WTC11 (cell line): ENCODE measurements at regions not wholly inside any gene's neighbourhood (a gene's known extent, or its start where the extent isn't known, plus 50 kb on each side); places are given as distances from the start of the nearest gene placed in this dataset.
A peak's percentile ranks its signal among the peaks of the same experiment; 100 is the strongest.
"Not testable (repeated sequence)": the region's sequence is repeated elsewhere in the genome, so short reads cannot be mapped to it uniquely, and the experiment has no call there.

Experiments used
- ATAC-seq: fragments of 200-7000 bp; cut with Tn5 transposase; 2 replicates; pipeline ENCODE4 v1.10.0; 2021; ENCODE audit warnings: mild to moderate bottlenecking, moderate library complexity
- CTCF ChIA-PET: fragments of 300-600 bp; sonication (Branson Sonifier 250); formaldehyde crosslinking; loops from one replicate; lab custom pipeline; 2021; ENCODE audit warnings: antibody characterized with exemption; lab: Charles Lee
- POLR2A ChIA-PET: fragments of 350-600 bp; sonication (Branson Sonifier 250); formaldehyde crosslinking; loops from one replicate; lab custom pipeline; 2021; ENCODE audit warnings: antibody characterized with exemption; lab: Charles Lee
- DNase-seq: peaks from one replicate; pipeline ENCODE4 v3.0.0; 2021; ENCODE audit warnings: low spot score
- H3K27ac Mint-ChIP-seq: 2 replicates; pipeline ENCODE4 v1.8.0; 2021; ENCODE audit warnings: mixed read lengths
- H3K27me3 Mint-ChIP-seq: 2 replicates; pipeline ENCODE4 v1.8.0; 2021; ENCODE audit warnings: low read depth, mild to moderate bottlenecking, moderate library complexity, mixed read lengths
- H3K36me3 Mint-ChIP-seq: 2 replicates; pipeline ENCODE4 v1.8.0; 2021; ENCODE audit warnings: mixed read lengths
- H3K4me1 Mint-ChIP-seq: 2 replicates; pipeline ENCODE4 v1.8.0; 2022; ENCODE audit warnings: mixed read lengths
- H3K4me3 Mint-ChIP-seq: 2 replicates; pipeline ENCODE4 v1.8.0; 2021; ENCODE audit warnings: mild to moderate bottlenecking, moderate library complexity, mixed read lengths
- H3K9me3 Mint-ChIP-seq: 2 replicates; pipeline ENCODE4 v1.8.0; 2021; ENCODE audit warnings: mixed read lengths
- ATF1 ChIP-seq: sonication (generic); formaldehyde crosslinking; IDR thresholded peaks from 2 replicates; pipeline ENCODE4 v1.8.1; 2023; ENCODE audit warnings: mild to moderate bottlenecking, moderate library complexity, missing genetic modification reagents
- CREM ChIP-seq: sonication (generic); formaldehyde crosslinking; IDR thresholded peaks from 2 replicates; pipeline ENCODE4 v1.8.1; 2022; ENCODE audit warnings: mild to moderate bottlenecking, missing genetic modification reagents, moderate library complexity
- CTCF ChIP-seq: fragments of 200-600 bp; IDR thresholded peaks from 2 replicates; pipeline ENCODE4 v1.8.0; 2022; ENCODE audit warnings: antibody characterized with exemption
- ERG ChIP-seq: fragments of 250-450 bp; sonication (Bioruptor Pico); IDR thresholded peaks from 2 replicates; pipeline ENCODE4 v1.8.0; 2021; ENCODE audit warnings: mild to moderate bottlenecking
- FOXK1 ChIP-seq: sonication (generic); formaldehyde crosslinking; IDR thresholded peaks from 2 replicates; pipeline ENCODE4 v1.8.0; 2022; ENCODE audit warnings: mild to moderate bottlenecking, moderate library complexity, missing genetic modification reagents
- HMGA2 ChIP-seq: fragments of 250-450 bp; sonication (Bioruptor Pico); IDR thresholded peaks from 2 replicates; pipeline ENCODE4 v1.4.0; 2021; ENCODE audit warnings: mild to moderate bottlenecking, moderate library complexity
- JAZF1 ChIP-seq: fragments of 250-450 bp; sonication (Bioruptor Pico); IDR thresholded peaks from 2 replicates; pipeline ENCODE4 v1.9.0; 2021; ENCODE audit warnings: moderate library complexity, mild to moderate bottlenecking, inconsistent platforms
- NR2C2 ChIP-seq: sonication (generic); formaldehyde crosslinking; IDR thresholded peaks from 2 replicates; pipeline ENCODE4 v1.8.0; 2022; ENCODE audit warnings: mild to moderate bottlenecking, missing genetic modification reagents
- PRDM15 ChIP-seq: sonication (generic); formaldehyde crosslinking; IDR thresholded peaks from 2 replicates; pipeline ENCODE4 v1.8.0; 2022; ENCODE audit warnings: missing genetic modification reagents
- RELA ChIP-seq: sonication (generic); formaldehyde crosslinking; IDR thresholded peaks from 2 replicates; pipeline ENCODE4 v1.8.1; 2022; ENCODE audit warnings: missing genetic modification reagents, mild to moderate bottlenecking, borderline replicate concordance
- TP53 ChIP-seq: sonication (generic); formaldehyde crosslinking; IDR thresholded peaks from 2 replicates; pipeline ENCODE4 v1.8.1; 2023; ENCODE audit warnings: mild to moderate bottlenecking, missing genetic modification reagents
- ZMAT4 ChIP-seq: fragments of 250-450 bp; sonication (Bioruptor Pico); IDR thresholded peaks from 2 replicates; pipeline ENCODE4 v1.9.0; 2021; ENCODE audit warnings: mild to moderate bottlenecking
- ZNF396 ChIP-seq: fragments of 250-450 bp; sonication (Bioruptor Pico); IDR thresholded peaks from 2 replicates; pipeline ENCODE4 v1.8.0; 2021; ENCODE audit warnings: mild to moderate bottlenecking, moderate library complexity, borderline replicate concordance
- ZNF423 ChIP-seq: fragments of 250-450 bp; sonication (Bioruptor Pico); IDR thresholded peaks from 2 replicates; pipeline ENCODE4 v2.1.2; 2022; ENCODE audit warnings: mild to moderate bottlenecking, moderate library complexity

GRCh38 chr14:28635387-28635786, 131.2 kb upstream of the FOXG1 start:
- Mint-ChIP-seq H3K4me1 (no peaks in the 10 kb centered on the region), H3K36me3 (peaks cover 5% of the 10 kb centered on the region)

GRCh38 chr14:28635816-28636215, 130.8 kb upstream of the FOXG1 start:
- POLR2A ChIA-PET, ATAC-seq, H3K27me3 Mint-ChIP-seq, H3K36me3 Mint-ChIP-seq, DNase-seq, H3K4me3 Mint-ChIP-seq, H3K4me1 Mint-ChIP-seq, H3K27ac Mint-ChIP-seq: not testable (repeated sequence)
- H3K9me3 Mint-ChIP-seq, result peaks cover 36% of the 10 kb centered on the region
- CTCF ChIA-PET, result interaction anchor here (0.8 kb wide), 2 partner anchors 15 to 262 kb away, joined by 3 read pairs; no protein-coding TSS in a partner anchor

More at GRCh38 chr14:28635387-28635786, 131.2 kb upstream of the FOXG1 start:
- H3K9me3 Mint-ChIP-seq, result peaks cover 33% of the 10 kb centered on the region
- ATAC-seq (no peak), DNase-seq (no peak)
- no peak overlapping the region for H3K27ac Mint-ChIP-seq
- no peak overlapping the region for H3K4me3 Mint-ChIP-seq
- H3K27me3 Mint-ChIP-seq, result no peaks in the 10 kb centered on the region
- CTCF ChIA-PET, result interaction anchor here (0.6 to 0.8 kb wide), 6 partner anchors 12 to 1522 kb away, joined by 3 to 4 read pairs (median 3); no protein-coding TSS in a partner anchor
- TF ChIP-seq PRDM15 (no peak), FOXK1 (CRISPR knock-in tag) (no peak), TP53 (CRISPR knock-in tag) (no peak), ZMAT4 (CRISPR knock-in tag) (no peak), CTCF (peak; percentile 51), RELA (CRISPR knock-in tag) (no peak)
- TF ChIP-seq, all 79 proteins: peak for 1
- POLR2A ChIA-PET, result no interaction called here

GRCh38 chr14:28641189-28641588, 125.4 kb upstream of the FOXG1 start:
- peaks cover 36% of the 10 kb centered on the region for H3K9me3 Mint-ChIP-seq
- H3K4me1 Mint-ChIP-seq, H3K36me3 Mint-ChIP-seq, H3K4me3 Mint-ChIP-seq, DNase-seq, ATAC-seq, H3K27me3 Mint-ChIP-seq, POLR2A ChIA-PET, CTCF ChIA-PET, H3K27ac Mint-ChIP-seq: not testable (repeated sequence)

- Mint-ChIP-seq H3K9me3 (peaks cover 5% of the 10 kb centered on the region), H3K27ac (no peak overlapping the region), H3K36me3 (peaks cover 3% of the 10 kb centered on the region; the same call in 1 of the 2 replicates), H3K4me1 (peaks cover 20% of the 10 kb centered on the region), H3K4me3 (no peak overlapping the region), H3K27me3 (no peaks in the 10 kb centered on the region)
- no peak for TF ChIP-seq JAZF1 (CRISPR knock-in tag)
- no peak for TF ChIP-seq CREM (CRISPR knock-in tag)
- TF ChIP-seq HMGA2 (CRISPR knock-in tag), result no peak
- TF ChIP-seq ZNF396 (CRISPR knock-in tag), result no peak
- TF ChIP-seq NR2C2, result no peak
- no peak for TF ChIP-seq ATF1 (CRISPR knock-in tag)
- TF ChIP-seq ERG, result no peak
- TF ChIP-seq ZNF423, result no peak
- ATAC-seq (peak; percentile 55; the same call in 1 of the 2 replicates), DNase-seq (no peak)
- CTCF ChIA-PET, result interaction anchor here (0.7 kb wide), 1 partner anchor 16 kb away, joined by 3 read pairs; no protein-coding TSS in a partner anchor
- POLR2A ChIA-PET, result no interaction called here
Observed at GRCh38 chr14:28651148-28651547, 115.4 kb upstream of the FOXG1 start.
